ENCODE measurements at regions not wholly inside any gene's neighbourhood (a gene's known extent, or its start where the extent isn't known, plus 50 kb on each side); places are given as distances from the start of the nearest gene placed in this dataset.
"Not testable (repeated sequence)": the region's sequence is repeated elsewhere in the genome, so short reads cannot be mapped to it uniquely, and the experiment has no call there.

GRCh38 chr10:36764823-36765222, 360.6 kb upstream of the ANKRD30A start:
- DNase-seq = no peak

DNA sequence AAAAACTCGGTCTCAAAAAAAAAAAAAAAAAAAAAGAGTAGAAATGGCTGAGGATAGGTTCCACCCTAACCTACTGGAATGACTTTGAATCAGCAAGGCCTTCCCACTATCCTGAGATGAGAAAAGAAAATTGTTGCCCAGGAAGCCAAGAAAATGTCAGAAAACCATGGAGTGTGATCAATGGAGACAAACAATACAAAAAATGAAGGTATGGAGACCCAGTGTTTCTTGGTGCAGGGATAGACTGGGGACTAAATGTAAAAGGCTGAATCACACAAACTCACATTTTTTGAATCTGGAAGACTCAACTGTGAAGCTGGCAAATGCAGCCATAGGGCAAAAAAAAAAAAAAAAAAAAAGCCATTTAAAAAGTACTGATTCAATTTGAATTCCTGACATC, 364.3 kb upstream of the ANKRD30A start:
- DNase-seq = no peak

DNA sequence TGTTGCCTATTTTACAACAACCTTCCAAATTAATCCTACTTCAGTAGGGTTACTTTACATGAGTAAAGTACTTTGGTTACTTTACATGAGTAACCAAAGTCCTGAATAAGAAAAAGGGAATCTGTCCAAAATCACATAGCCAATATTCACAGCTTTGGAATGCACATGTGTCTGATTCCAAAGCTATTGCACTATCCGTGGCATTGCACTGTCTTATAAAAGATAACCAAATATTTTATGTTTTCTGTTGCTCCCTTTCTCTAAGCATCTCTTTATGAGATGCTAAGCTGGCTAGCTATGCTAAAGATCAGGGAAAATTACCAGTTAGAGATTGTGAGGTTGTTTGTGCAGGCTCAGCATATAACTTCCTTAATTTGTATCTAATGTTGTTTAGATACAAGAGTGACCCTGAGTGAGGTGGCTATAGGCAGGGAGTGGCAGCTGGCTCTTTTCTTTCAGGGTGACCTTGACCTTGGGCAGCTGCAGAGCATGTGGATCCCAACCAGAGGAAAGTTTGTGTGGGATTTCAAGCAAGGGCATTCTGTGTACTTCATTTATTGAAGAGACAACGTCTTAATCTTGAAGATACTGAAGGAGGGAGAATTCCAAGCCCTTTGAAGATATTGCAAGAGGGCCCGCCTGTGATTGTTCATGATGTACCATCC, 366.1 kb upstream of the ANKRD30A start:
- no peak for DNase-seq

DNA sequence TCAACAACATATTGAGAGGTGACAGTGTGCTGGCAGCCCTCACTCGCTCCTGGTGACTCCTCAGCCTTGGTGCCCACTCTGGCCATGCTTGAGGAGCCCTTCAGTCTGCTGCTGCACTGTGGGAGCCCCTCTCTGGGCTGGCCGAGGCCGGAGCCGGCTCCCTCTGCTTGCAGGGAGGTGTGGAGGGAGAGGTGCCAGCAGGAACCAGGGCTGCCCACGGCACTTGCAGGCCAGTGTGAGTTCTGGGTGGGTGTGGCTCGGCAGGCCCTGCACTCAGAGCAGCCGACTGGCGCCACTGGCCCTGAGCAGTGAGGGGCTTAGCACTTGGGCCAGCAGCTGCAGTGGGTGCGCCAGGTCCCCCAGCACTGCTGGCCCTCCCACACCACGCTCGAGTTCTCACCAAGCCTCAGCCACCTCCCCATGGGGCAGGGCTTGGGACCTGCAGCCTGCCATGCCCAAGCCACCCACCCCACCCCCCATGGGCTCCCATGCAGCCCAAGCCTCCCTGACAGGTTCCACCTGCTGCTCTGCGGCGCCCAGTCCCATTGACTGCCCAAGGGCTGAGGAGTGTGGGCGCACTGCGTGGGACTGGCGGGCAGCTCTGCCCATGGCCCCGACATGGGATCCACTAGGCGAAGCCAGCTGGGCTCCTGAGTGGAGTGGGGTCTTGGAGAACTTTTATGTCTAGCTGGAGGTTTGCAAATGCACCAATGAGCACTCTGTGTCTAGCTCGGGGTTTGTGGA, 377.1 kb upstream of the ANKRD30A start:
- no peak for DNase-seq

DNA sequence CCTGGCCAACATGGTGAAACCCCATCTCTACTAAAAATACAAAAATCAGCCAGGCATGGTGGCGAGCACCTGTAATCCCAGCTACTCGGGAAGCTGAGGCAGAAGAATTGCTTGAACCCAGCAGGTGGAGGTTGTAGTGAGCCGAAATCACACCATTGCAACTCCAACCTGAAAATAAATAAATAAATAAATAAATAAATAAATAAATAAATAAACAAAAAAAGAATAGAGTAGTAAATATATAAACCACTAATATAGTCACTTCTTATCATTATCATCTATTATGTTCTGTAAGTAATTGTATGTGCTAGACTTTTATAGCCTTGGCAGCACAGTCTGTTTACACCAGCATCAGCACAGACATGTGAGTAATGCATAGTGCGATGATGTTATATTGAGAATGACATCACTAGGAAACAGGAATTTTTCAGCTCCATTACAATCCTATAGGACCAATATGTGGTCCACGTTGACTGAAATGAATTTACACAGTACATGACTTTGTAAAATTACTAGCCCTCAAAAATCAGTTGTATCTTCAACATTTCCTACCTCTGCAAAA, 385.4 kb upstream of the ANKRD30A start:
- no peak for DNase-seq

DNA sequence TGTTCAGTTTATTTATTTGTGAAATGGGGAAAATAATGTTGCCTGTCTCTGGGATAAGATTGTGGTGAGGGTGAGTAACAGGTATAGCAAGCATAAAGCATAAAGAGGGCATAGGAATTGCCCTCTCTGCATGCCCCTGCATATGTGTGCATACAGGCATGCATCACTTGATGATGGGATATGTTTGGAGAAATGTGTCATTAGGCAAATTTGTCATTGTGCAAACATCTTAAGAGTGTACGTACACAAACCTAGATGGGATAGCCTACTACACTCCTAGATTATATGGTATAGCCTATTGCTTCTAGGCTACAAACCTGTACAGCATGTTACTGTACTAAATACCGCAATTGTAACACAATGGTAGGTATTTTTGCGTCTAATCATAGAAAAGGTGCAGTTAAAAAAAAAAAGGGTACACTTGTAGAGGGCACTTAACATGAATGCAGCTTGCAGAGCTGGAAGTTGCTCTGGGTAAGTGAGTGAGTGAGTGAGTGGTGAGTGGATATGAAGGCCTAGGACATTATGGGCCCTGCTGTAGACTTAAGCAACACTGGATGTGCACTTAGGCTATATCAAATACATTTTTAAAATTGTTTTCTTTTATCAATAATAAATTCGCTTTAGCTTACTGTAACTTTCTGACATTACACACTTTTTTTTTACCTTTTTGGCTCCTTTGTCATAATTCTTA, 386.5 kb upstream of the ANKRD30A start:
- no peak for DNase-seq

DNA sequence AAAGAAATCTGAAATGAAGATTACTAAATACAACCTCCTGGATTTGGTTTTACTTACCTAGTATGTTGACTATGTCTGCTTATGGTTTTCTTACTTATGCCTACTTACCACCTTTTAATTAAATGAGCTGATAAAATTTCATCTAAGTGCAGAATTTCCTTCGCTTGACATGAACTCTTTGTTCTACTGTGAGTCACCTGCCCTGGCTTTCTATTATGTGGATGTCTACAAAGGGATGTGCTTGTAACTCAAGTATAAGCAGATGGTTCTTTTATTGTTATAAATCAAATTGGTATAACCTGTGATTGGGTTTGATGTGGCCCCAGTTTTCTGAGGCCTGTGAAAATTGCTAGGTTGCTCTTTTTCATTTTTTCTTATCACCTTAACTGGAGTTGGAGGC, 389.1 kb upstream of the ANKRD30A start:
- no peak for DNase-seq

DNA sequence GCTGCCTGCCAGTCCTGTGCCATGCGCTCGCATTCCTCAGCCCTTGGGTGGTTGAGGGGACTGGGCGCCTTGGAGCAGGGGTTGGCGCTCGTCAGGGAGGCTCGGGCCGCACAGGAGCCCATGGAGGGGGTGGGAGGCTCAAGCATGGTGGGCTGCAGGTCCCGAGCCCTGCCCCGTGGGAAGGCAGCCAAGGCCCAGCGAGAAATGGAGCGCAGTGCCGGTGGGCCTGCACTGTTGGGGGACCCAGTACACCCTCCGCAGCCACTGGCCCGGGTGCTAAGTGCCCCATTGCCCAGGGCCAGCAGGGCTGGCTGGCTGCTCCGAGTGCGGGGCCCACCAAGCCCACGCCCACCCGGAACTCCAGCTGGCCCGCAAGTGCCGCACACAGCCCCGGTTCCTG, 390.8 kb upstream of the ANKRD30A start:
- not testable (repeated sequence) for DNase-seq

- no peak for DNase-seq
Observed at GRCh38 chr10:36730316-36730715, 395.1 kb upstream of the ANKRD30A start.

- no peak for DNase-seq
Observed at GRCh38 chr10:36728626-36729025, 396.8 kb upstream of the ANKRD30A start.

GRCh38 chr10:36725581-36726520, 399.5 kb upstream of the ANKRD30A start:
- no peak for DNase-seq

GRCh38 chr10:36722777-36723176, 402.6 kb upstream of the ANKRD30A start:
- DNase-seq = no peak

DNA sequence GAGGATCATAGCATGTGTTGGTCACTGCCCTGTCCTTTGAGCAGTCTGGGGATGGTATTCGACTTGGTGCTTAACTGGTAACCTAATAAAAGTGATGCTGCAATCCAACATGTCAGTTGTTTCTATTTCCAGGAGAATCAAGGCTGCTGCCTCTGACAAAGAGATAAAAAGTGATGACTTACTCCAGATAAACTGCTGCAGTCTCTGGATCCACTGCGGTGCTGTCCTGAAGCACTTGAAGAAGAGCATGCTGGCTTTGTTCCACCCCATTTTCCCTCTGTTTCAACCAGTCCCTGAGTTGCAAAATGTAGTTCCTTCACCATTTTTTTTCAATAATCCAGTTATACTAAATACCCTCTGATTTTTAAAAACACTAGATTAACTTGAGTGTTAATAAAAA, 403.5 kb upstream of the ANKRD30A start:
- DNase-seq = no peak

DNA sequence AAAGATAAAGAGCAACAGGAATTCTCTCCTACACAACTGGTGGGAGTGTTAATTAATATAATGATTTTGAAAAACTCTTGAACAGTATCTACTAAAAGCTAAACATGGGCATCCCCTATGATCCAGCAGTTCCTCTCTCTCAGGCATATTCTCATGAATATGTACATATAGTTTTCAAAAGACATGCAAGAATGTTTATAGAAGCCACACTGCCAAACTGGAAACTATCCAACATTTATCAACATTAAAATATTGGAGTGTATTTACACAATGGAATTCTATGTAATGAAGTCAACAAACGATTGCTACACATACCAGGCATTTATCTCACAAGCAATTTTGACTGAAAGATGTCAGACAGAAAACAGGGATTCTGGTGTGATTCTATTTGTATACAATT, 404.5 kb upstream of the ANKRD30A start:
- no peak for DNase-seq

DNA sequence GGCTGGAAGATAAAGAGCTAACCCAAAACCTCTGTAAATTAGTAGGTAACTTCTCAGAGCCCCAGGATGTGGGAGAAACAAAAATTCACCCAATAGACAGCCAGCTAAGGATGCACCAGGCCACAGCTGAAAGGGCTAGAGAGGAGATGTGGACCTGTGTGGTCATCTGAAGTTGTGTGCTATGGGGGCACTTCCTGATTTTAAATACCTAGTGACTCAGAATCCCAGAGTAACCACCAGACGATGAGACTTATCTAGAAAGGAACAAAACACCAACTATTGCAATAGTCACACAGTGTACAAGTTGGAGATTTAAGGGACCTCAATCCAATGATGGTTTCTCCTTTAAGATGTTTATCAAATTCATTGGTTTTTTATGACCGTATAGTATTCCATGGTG, 408.3 kb upstream of the ANKRD30A start:
- DNase-seq = no peak

DNA sequence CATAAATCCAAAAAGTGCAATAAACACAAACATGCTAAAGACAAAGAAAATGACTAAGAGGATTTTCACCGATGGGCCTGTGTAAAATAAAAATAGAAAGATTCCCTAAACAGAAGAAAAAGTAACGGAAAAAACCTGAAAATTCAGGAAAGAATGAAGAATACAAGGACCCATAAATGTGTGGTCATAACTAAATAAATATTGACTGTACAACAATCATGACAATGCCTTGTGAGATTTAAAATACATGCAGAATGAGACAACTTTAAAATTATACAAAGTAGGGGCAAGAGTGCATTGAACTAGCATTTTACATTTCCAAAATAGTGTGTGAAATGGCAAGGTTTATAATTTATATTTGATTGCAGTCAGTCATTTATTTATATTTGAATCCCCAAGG, 409.1 kb upstream of the ANKRD30A start:
- no peak for DNase-seq

DNA sequence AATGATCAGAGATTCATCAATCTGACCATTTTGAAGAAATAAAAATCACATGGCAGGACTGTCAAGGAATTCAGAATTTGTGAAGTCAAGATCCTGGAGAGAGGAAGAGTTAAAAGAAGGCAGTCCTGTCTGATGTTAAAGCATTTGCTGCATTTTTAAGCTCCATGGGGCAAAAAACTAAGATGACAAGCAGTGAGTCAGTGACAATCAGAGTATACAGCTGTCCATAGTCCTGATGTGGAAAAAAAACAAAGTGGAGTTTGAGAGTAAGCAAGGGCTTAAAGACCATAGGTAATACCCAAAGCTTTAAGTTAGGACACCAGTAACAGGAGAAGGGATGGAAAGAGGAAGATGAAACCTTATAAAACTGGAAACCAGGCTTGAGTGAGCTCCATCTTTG, 412.7 kb upstream of the ANKRD30A start:
- no peak for DNase-seq

DNA sequence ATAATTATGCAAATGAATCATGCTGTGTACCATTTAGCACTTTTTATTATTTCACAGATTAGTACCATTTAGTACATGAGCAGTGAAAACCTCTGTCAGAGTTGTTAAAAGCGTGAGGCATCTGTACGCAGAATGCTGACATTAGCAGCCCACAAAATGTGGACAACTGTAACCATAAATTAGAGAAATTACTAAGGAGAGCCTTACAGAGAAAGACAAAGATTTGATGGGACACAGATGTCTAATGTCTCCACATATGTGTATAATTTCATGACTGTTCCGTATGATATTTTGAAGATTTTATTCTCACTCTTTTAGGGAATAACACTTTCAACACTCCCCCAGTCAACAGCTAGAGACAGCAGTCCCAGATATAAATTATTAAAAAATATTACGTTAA, 414.0 kb upstream of the ANKRD30A start:
- DNase-seq = no peak

DNA sequence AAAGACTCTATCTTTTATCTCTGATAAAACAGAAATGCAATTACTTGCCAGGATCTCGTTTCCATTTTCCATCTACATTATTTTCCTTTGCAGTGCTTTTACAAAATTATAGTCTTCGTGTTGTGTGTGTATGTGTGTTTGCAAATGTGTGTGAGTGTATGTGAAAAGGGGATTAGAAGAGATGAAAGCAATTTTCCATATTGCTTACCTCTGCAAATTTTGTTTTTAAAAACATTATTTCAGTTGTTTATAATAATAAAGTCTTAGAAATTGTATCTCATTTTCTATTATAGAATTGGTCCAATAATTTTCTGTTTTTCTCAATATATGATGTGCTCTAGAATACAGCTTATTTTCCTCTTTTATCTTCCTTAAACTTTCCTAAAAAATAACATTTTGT, 421.3 kb upstream of the ANKRD30A start:
- no peak for DNase-seq

- no peak for DNase-seq
Observed at GRCh38 chr10:36703179-36703578, 422.2 kb upstream of the ANKRD30A start.

- DNase-seq = no peak
Observed at GRCh38 chr10:36700123-36700522, 425.3 kb upstream of the ANKRD30A start.

DNA sequence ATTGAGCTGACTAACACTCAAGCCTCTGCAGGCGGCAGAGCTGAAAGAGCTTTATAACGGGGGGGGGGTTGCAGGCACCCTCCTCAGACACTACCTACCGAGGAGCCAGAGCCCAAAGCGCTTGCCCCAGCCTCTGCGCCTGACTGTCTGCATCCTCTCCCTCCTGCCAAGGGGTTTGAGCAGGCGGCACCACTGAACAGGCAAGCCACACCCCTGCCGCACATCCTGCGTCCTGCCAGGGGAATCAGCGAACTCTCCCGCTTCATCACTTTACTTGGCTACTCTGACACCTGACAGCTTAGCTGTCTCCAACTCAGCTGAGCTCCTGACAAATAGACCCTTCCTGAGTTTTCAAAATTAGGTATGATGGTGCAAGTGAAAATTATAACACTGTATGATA, 432.6 kb upstream of the ANKRD30A start:
- DNase-seq = no peak

- no peak for DNase-seq
Observed at GRCh38 chr10:36688717-36689116, 436.7 kb upstream of the ANKRD30A start.

All from AML-193 (cell line).